ENCODE measurements at regions not wholly inside any gene's neighbourhood (a gene's known extent, or its start where the extent isn't known, plus 50 kb on each side); places are given as distances from the start of the nearest gene placed in this dataset.

- DNase-seq, result no peak
- Mint-ChIP-seq H3K36me3 (no peaks in the 10 kb centered on the region), H3K4me3 (no peak overlapping the region), H3K4me1 (no peaks in the 10 kb centered on the region), H3K27ac (no peak overlapping the region), H3K9me3 (no peaks in the 10 kb centered on the region), H3K27me3 (no peaks in the 10 kb centered on the region)
- CTCF ChIA-PET, result no interaction called here
These were observed 87.1 kb downstream of the SOX4 start for GRCh38 chr6:21680611-21681010.

- H3K4me1 Mint-ChIP-seq, result no peaks in the 10 kb centered on the region
- H3K36me3 Mint-ChIP-seq, result no peaks in the 10 kb centered on the region
- DNase-seq, result no peak
- no peak overlapping the region for H3K27ac Mint-ChIP-seq
- H3K27me3 Mint-ChIP-seq, result no peaks in the 10 kb centered on the region
- H3K4me3 Mint-ChIP-seq, result no peak overlapping the region
- CTCF ChIA-PET, result interaction anchor here (0.6 kb wide), 1 partner anchor 21 kb away, joined by 4 read pairs; no protein-coding TSS in a partner anchor
- peaks cover 3% of the 10 kb centered on the region for H3K9me3 Mint-ChIP-seq
These were observed 96.9 kb downstream of the SOX4 start for GRCh38 chr6:21690489-21690888.

GRCh38 chr6:21691685-21692346 is 98.3 kb downstream of the SOX4 start:
- H3K27me3 Mint-ChIP-seq, result no peaks in the 10 kb centered on the region

DNA sequence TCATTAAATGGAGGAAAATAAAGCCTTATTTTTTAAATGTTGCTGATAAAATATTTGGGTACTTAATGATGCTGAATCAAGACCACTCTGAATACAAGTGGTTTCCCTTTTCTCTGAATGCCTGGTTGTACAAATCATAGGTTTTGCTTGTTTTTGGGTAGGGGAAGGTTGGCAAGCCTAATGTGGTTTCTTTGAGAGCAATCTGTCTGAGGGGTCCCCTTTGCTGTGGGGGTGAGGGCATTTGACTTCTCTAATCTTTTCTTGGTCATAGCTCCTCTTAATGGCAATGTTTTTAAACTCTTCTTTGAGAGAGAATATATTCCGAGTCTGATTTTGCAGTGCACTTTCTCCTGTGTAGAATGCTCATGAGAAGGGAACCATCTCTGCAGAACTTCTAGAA is 99.2 kb downstream of the SOX4 start:
- CTCF ChIA-PET, result no interaction called here
- peaks cover 2% of the 10 kb centered on the region for H3K9me3 Mint-ChIP-seq
- H3K36me3 Mint-ChIP-seq, result no peaks in the 10 kb centered on the region
- H3K4me1 Mint-ChIP-seq, result no peaks in the 10 kb centered on the region
- H3K27ac Mint-ChIP-seq, result no peak overlapping the region
- H3K27me3 Mint-ChIP-seq, result no peaks in the 10 kb centered on the region
- no peak overlapping the region for H3K4me3 Mint-ChIP-seq
- DNase-seq, result no peak

More at GRCh38 chr6:21691685-21692346, 98.3 kb downstream of the SOX4 start:
- H3K4me3 Mint-ChIP-seq, result no peak overlapping the region
- DNase-seq, result no peak
- CTCF ChIA-PET, result no interaction called here
- H3K36me3 Mint-ChIP-seq, result no peaks in the 10 kb centered on the region
- peaks cover 3% of the 10 kb centered on the region for H3K9me3 Mint-ChIP-seq
- no peak overlapping the region for H3K27ac Mint-ChIP-seq
- no peaks in the 10 kb centered on the region for H3K4me1 Mint-ChIP-seq

DNA sequence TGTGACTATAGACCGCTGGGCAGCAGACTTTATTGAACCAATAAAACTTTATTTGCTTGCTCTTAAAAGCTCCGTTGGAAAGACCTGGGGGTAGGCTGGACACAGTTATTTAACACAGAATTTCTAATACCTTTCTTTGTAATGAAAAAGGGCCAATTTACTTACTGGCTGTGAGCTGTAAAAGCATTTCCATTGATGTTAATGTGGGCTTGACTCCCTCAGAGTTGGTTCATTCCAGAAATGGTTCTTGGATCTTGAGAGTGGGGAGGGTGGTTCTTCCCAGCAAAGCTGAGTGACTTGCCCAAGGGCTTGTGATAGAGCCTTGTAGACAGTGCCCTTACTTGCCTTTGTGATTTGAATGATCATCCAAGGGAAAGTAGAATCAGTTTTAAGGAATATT is 100.6 kb downstream of the SOX4 start:
- H3K27ac Mint-ChIP-seq, result no peak overlapping the region

DNA sequence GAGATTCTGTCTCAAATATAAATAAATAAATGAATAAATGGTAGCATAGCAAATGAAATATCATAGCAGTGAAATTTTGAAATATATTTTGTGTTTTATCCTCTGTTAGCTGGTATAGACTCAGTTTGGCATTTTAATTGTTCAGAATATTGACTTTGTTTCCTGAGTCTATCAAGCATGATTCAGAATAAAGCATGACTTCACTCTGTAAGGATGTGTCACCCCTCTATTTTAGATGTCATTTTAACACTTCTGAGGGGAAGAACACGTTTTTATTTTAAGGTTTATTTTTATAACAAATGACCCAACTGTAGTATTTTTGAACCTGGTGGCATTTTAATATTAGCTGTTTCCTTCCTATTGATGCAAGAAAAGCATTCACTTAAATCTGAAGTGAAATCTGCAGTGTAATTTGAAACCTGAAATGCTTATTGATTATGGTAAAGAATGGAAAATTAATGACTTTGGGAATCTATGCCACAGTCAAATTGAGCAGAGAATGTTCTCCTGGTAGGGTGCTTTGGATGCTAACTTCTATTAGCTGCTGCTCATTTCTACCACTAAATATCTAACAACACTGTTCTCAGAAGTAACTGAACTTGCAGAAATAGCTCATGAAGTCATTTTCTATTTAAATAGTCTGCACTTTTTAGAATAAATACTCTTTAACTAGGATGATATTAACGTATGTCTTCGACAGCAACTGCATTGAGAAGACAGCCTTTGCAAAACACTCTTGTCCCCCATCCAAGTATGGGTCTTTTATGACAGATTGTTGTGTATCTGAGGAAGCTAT is 114.2 kb downstream of the SOX4 start:
- H3K27ac Mint-ChIP-seq, result no peak overlapping the region
- no peaks in the 10 kb centered on the region for H3K27me3 Mint-ChIP-seq
- no peaks in the 10 kb centered on the region for H3K9me3 Mint-ChIP-seq
- no peak overlapping the region for H3K4me3 Mint-ChIP-seq
- no peaks in the 10 kb centered on the region for H3K4me1 Mint-ChIP-seq
- CTCF ChIA-PET, result interaction anchor here (0.8 kb wide), 1 partner anchor 27 kb away, joined by 3 read pairs; no protein-coding TSS in a partner anchor
- no peak for DNase-seq
- H3K36me3 Mint-ChIP-seq, result no peaks in the 10 kb centered on the region

More for the DNA sequence above, 100.6 kb downstream of the SOX4 start:
- no peak for DNase-seq
- Mint-ChIP-seq H3K4me3 (no peak overlapping the region), H3K36me3 (no peaks in the 10 kb centered on the region), H3K4me1 (no peaks in the 10 kb centered on the region), H3K9me3 (no peaks in the 10 kb centered on the region), H3K27me3 (no peaks in the 10 kb centered on the region)
- CTCF ChIA-PET, result interaction anchor here (0.5 kb wide), 1 partner anchor 9 kb away, joined by 3 read pairs; no protein-coding TSS in a partner anchor

DNA sequence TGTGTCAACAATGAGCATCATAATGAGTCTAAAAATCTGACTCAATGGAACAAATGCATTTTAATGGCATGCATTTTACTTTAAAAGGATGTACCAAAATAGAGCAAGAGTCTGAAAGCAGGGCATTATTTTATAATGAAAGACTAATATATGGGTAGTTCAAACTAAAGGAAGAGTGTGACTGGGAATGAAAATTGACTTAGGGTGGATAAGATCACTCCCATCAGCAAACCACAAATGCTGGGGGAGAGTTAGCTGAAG is 114.7 kb downstream of the SOX4 start:
- no peaks in the 10 kb centered on the region for H3K27me3 Mint-ChIP-seq
- no peaks in the 10 kb centered on the region for H3K36me3 Mint-ChIP-seq
- H3K4me3 Mint-ChIP-seq, result no peak overlapping the region
- CTCF ChIA-PET, result no interaction called here
- H3K9me3 Mint-ChIP-seq, result no peaks in the 10 kb centered on the region
- H3K27ac Mint-ChIP-seq, result no peak overlapping the region
- no peak for DNase-seq
- H3K4me1 Mint-ChIP-seq, result no peaks in the 10 kb centered on the region

DNA sequence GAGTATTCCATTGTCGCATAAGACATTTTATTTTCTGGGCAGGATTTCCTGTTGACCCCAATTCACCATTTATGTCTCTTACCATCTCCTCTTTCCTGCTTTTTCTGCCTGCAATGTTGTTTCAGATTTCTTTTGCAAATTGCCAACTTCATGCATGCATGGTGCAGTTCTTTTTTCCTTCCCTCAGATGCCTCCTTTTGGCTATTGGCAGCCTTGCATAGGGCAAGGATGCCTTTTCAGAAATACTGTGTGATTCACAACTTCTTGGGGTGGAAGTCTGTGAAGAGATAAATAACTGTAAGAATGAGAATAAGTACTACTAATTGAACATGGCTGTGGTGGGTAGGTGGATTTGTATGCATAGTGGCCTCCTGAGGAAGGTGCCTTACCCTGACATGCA is 116.7 kb downstream of the SOX4 start:
- Mint-ChIP-seq H3K9me3 (no peaks in the 10 kb centered on the region), H3K27me3 (no peaks in the 10 kb centered on the region), H3K4me1 (no peaks in the 10 kb centered on the region), H3K36me3 (no peaks in the 10 kb centered on the region), H3K4me3 (no peak overlapping the region), H3K27ac (no peak overlapping the region)
- CTCF ChIA-PET, result no interaction called here
- DNase-seq, result no peak

GRCh38 chr6:21710908-21711627 is 117.5 kb downstream of the SOX4 start:
- H3K27ac Mint-ChIP-seq, result no peak overlapping the region
- no peaks in the 10 kb centered on the region for H3K4me1 Mint-ChIP-seq
- peaks cover under 1% of the 10 kb centered on the region for H3K9me3 Mint-ChIP-seq
- H3K36me3 Mint-ChIP-seq, result no peaks in the 10 kb centered on the region
- DNase-seq, result no peak
- CTCF ChIA-PET, result interaction anchor here (0.6 kb wide), 1 partner anchor 21 kb away, joined by 4 read pairs; no protein-coding TSS in a partner anchor
- H3K27me3 Mint-ChIP-seq, result no peaks in the 10 kb centered on the region
- no peak overlapping the region for H3K4me3 Mint-ChIP-seq

DNA sequence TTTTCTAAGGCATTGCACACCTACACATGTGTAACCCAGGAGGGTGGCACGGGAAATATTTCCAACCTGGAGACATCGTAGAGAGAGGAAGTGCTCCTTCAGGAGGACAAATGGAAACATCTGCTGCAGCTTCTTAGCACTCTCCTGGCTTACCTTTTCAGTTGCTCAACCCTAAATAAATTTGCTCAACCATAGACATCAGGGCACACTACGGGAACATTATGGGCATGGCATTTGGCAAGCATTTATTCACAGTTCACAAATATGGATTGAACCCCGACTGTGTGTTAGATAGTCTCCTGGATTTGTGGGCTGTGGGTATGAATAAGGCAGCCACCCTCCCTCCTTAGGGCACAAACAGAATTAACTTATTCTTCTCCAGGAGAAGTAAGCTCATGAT is 118.7 kb downstream of the SOX4 start:
- H3K4me1 Mint-ChIP-seq, result no peaks in the 10 kb centered on the region
- CTCF ChIA-PET, result no interaction called here

DNA sequence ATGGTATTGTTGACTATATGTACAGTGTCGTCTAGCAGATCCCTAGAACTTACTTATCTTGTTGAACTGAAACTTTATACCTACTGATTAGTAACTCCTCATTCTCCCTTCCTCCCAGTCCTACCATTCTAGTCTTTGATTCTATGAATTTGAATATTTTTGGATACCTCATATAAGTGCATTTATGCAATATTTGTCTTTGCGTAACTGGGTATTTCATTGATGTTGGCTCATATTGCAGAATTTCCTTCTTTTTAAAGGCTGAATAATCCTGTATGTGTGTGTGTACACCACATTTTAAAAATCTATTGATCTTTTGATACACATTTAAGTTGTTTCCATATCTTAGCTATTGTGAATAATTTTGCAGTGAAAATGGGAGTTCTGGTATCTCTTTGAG is 119.9 kb downstream of the SOX4 start:
- CTCF ChIA-PET, result no interaction called here
- H3K4me1 Mint-ChIP-seq, result no peaks in the 10 kb centered on the region
- H3K4me3 Mint-ChIP-seq, result no peak overlapping the region
- H3K36me3 Mint-ChIP-seq, result no peaks in the 10 kb centered on the region
- no peak for DNase-seq
- peaks cover 4% of the 10 kb centered on the region for H3K9me3 Mint-ChIP-seq
- no peak overlapping the region for H3K27ac Mint-ChIP-seq
- H3K27me3 Mint-ChIP-seq, result no peaks in the 10 kb centered on the region

More for the DNA sequence above, 118.7 kb downstream of the SOX4 start:
- Mint-ChIP-seq H3K4me3 (no peak overlapping the region), H3K27me3 (no peaks in the 10 kb centered on the region), H3K36me3 (no peaks in the 10 kb centered on the region), H3K27ac (no peak overlapping the region), H3K9me3 (peaks cover 4% of the 10 kb centered on the region)
- no peak for DNase-seq

- no peaks in the 10 kb centered on the region for H3K27me3 Mint-ChIP-seq
- DNase-seq, result no peak
- no peak overlapping the region for H3K4me3 Mint-ChIP-seq
- no peaks in the 10 kb centered on the region for H3K36me3 Mint-ChIP-seq
- peaks cover 4% of the 10 kb centered on the region for H3K9me3 Mint-ChIP-seq
- CTCF ChIA-PET, result no interaction called here
- no peaks in the 10 kb centered on the region for H3K4me1 Mint-ChIP-seq
- no peak overlapping the region for H3K27ac Mint-ChIP-seq
These were observed 121.6 kb downstream of the SOX4 start for GRCh38 chr6:21715180-21715579.

DNA sequence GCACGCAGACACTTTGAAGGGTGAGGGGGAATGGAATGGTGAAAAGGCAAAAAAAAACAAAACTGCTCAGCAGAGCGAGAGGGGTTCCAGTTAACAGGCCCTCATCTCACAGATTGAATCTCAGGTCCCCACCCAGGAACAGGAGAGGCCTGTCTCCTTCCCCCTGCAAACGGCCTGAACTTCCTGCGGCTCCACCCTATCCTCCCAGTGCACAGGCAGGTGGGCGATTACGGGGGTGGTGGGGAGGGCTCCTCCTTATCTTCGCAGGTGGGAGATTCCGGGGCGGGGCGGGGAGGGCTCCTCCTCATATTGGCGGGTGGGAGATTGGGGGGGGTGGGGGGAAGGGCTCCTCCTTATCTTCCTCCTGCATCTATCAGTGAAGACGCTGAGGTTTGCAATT is 129.0 kb downstream of the SOX4 start:
- peaks cover 4% of the 10 kb centered on the region for H3K4me1 Mint-ChIP-seq
- CTCF ChIA-PET, result no interaction called here
- no peaks in the 10 kb centered on the region for H3K27me3 Mint-ChIP-seq
- no peaks in the 10 kb centered on the region for H3K9me3 Mint-ChIP-seq
- no peak overlapping the region for H3K4me3 Mint-ChIP-seq
- H3K27ac Mint-ChIP-seq, result no peak overlapping the region
- no peak for DNase-seq
- H3K36me3 Mint-ChIP-seq, result no peaks in the 10 kb centered on the region

- Mint-ChIP-seq H3K27ac (no peak overlapping the region), H3K4me3 (no peak overlapping the region), H3K4me1 (peaks cover 4% of the 10 kb centered on the region), H3K9me3 (no peaks in the 10 kb centered on the region), H3K36me3 (no peaks in the 10 kb centered on the region), H3K27me3 (no peaks in the 10 kb centered on the region)
- DNase-seq, result no peak
- CTCF ChIA-PET, result no interaction called here
These were observed 133.1 kb downstream of the SOX4 start for GRCh38 chr6:21726676-21727075.

DNA sequence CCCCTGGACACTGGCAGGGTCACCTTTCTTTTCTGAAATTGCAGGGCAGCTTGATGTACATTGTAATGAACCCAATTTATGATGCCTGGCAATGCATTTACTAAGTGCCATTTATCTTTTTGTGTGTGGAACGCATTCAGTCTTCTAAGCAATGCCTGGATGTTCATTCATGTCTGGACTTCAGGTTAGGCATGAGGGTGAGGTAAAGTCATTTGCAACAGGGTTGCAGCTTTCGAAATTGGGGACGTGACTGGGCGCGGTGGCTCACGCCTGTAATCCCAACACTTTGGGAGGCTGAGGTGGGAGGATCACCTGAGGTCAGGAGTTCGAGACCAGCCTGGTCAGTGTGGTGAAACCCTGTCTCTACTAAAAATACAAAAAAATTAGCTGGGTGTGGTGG is 134.6 kb downstream of the SOX4 start:
- Mint-ChIP-seq H3K4me1 (no peaks in the 10 kb centered on the region), H3K27ac (no peak overlapping the region), H3K27me3 (no peaks in the 10 kb centered on the region), H3K4me3 (no peak overlapping the region), H3K9me3 (no peaks in the 10 kb centered on the region), H3K36me3 (no peaks in the 10 kb centered on the region)
- no peak for DNase-seq
- CTCF ChIA-PET, result no interaction called here

Measured in activated naive CD4-positive, alpha-beta T cell treated with anti-CD3 and anti-CD28 coated beads, Interleukin-2, amount 10 ng/mL, durations not matched to agents 7 days and 5 days (primary cell).